ENCODE measurements at regions not wholly inside any gene's neighbourhood (a gene's known extent, or its start where the extent isn't known, plus 50 kb on each side); places are given as distances from the start of the nearest gene placed in this dataset.

DNA sequence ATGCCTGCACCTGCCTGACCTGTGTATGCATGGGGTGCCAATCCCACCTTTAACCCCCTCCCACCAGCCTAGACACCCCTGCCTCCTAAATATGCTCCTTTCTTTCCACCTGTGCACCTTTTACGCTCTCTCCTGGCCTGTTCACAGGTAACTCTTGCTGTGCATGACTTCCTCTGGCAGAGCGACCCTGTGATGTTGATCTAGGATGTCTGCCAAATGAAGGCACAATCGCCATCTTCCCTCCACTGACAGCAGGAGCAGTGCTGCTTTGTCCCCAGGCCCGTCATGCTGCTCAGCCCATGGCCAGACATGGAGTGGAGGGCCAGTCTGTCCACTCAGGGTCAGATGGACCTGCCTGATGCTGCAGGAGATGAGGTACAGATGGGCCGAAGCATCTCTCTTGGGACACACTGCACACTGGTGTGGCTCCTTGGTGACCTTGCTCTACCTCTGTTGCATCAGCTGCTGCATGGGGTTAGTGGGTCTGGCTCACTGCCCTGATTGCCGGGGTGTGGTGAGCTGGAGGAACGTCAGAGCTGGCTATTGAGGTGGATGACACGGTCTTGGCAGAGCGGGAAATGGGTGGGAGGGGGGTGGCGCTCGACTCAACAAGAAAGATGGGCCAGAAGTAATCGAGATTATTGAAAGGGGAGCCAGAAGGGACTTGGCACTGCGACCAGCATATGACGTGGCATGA is 101.7 kb upstream of the PITX1 start:
- POLR2A ChIA-PET = no interaction called here
- TF ChIP-seq CTBP1 (IDR thresholded peaks at IDR 0.05; ENCODE audit: borderline replicate concordance) = no peak
- no peak for TF ChIP-seq ELF4 (IDR thresholded peaks at IDR 0.05)
- TF ChIP-seq SP1 (IDR thresholded peaks at IDR 0.05) = no peak
- TF ChIP-seq FOXK2 (IDR thresholded peaks at IDR 0.05) = no peak
- no peak for TF ChIP-seq BHLHE40 (IDR thresholded peaks at IDR 0.05; ENCODE audit: borderline replicate concordance)
- CTCF ChIA-PET = no interaction called here
- DNase-seq (ENCODE audit: extremely low spot score) = no peak

DNA sequence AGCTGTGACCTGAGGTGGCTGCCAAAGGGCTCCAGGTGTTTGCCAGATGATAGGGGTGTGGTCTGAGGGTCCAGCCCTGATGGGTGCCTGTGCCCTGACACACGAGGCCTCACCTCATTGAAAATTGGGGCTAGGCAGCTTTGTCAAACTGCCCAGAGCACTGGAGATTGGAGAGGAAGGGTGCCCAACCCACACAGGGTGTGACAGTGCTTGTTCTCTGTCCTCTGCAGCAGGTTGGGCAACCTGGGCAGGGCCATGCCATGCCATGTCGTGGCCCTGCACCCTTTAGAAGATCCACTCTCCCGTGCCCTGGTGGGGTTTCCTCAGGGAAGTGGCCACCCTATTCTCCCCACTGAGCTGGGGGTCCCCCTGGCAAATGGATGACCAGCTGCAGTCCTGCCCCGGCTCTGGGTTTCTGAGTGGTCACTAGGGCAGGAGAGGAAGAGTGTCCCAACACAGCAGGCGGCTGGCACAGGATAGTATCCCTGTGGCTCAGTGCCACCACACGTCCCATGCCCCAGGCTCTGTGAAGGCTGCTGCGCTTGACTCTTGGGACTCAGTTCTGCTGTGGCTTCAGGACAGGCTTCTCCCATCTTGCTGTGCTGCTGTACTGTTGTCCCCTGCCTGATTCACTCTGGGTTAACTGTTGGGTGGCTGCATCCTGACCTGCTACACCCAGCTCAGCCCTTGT is 100.8 kb upstream of the PITX1 start:
- ChIA-PET CTCF (no interaction called here), POLR2A (no interaction called here)
- no peak for DNase-seq (ENCODE audit: extremely low spot score)
- TF ChIP-seq NFRKB (IDR thresholded peaks at IDR 0.05) (no peak), SUZ12 (IDR thresholded peaks at IDR 0.05) (no peak), FOXM1 (IDR thresholded peaks at IDR 0.05; ENCODE audit: borderline replicate concordance) (no peak), LEF1 (IDR thresholded peaks at IDR 0.05; ENCODE audit: borderline replicate concordance) (no peak), FOXK2 (IDR thresholded peaks at IDR 0.05) (no peak), L3MBTL2 (conservative IDR thresholded peaks at IDR 0.05) (no peak)

DNA sequence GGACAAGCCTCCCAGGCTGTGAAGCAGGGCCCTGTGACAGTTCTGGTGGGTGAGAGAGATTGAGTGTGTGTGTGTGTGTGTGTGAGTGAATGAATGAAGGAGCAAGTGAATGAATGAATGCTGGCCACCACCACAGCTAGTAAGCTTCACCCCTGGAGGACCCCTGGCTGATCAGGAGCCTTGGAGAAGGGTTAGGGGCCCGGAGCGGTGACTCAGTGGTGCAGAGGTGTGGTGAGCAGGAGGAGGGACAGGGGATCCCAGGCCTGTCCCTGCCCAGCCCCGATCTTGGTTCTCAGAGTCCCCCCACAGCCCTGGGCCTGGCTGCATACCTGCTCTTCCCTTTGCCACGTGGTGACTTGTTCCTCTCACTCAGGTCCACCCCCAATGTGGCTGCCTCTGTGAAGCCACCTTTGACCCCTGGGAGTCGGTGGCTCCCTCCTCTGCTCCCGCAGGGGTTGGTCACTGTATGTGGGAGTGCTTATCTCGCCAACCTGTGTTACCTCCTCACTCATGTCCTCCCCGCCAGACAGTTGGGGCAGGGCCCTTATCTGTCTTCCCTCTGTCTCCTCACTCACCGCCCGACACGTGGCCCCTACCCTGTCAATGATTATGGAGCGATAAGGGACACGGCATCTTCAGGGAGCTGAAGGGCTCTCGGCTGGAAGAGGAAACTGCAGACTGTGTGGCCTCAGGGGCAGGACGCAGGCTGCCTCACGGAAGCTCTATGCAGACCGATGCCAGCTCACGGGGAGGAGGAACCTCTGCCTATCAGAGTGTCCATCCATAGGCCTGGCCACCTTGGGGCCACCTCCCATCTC is 99.9 kb upstream of the PITX1 start:
- CTCF ChIA-PET = no interaction called here
- DNase-seq (ENCODE audit: extremely low spot score) = no peak
- TF ChIP-seq, protein P1, sequence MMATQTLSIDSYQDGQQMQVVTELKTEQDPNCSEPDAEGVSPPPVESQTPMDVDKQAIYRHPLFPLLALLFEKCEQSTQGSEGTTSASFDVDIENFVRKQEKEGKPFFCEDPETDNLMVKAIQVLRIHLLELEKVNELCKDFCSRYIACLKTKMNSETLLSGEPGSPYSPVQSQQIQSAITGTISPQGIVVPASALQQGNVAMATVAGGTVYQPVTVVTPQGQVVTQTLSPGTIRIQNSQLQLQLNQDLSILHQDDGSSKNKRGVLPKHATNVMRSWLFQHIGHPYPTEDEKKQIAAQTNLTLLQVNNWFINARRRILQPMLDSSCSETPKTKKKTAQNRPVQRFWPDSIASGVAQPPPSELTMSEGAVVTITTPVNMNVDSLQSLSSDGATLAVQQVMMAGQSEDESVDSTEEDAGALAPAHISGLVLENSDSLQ (IDR thresholded peaks at IDR 0.05) = no peak
- TF ChIP-seq ARNT (IDR thresholded peaks at IDR 0.05) (no peak), LEF1 (IDR thresholded peaks at IDR 0.05; ENCODE audit: borderline replicate concordance) (no peak), ELF4 (IDR thresholded peaks at IDR 0.05) (no peak), FOXM1 (IDR thresholded peaks at IDR 0.05; ENCODE audit: borderline replicate concordance) (no peak)
- POLR2A ChIA-PET = no interaction called here

DNA sequence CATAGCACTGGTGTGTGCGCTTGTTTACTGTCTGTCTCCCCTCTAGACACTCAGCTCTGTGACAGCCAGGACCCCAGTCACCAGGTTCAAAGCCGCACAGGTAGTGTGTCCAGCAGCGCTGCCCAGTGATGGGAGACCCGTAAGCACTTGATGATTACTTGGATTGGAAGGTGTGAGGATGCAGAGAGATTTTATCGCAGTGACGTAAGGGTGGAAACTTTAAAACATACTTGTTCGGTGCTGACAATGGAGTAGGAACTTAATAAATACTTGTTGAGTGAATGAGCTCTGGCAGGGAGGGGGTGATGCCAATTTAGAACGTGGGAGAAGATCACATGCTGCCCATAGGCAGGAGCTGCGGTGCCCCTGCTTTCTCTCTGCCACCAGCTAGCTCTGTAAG is 99.2 kb upstream of the PITX1 start:
- TF ChIP-seq LEF1 (IDR thresholded peaks at IDR 0.05; ENCODE audit: borderline replicate concordance) (no peak), ELF4 (IDR thresholded peaks at IDR 0.05) (no peak), BHLHE40 (IDR thresholded peaks at IDR 0.05; ENCODE audit: borderline replicate concordance) (no peak), TARDBP (IDR thresholded peaks at IDR 0.05) (no peak), ARNT (IDR thresholded peaks at IDR 0.05) (no peak), SP1 (IDR thresholded peaks at IDR 0.05) (no peak), FOXK2 (IDR thresholded peaks at IDR 0.05) (no peak), NFRKB (IDR thresholded peaks at IDR 0.05) (no peak), FOXA1 (IDR thresholded peaks at IDR 0.05) (no peak), FOXM1 (IDR thresholded peaks at IDR 0.05; ENCODE audit: borderline replicate concordance) (no peak)
- TF ChIP-seq, protein P1 (IDR thresholded peaks at IDR 0.05) = no peak
- ChIA-PET CTCF (no interaction called here), POLR2A (no interaction called here)
- DNase-seq (ENCODE audit: extremely low spot score) = no peak

DNA sequence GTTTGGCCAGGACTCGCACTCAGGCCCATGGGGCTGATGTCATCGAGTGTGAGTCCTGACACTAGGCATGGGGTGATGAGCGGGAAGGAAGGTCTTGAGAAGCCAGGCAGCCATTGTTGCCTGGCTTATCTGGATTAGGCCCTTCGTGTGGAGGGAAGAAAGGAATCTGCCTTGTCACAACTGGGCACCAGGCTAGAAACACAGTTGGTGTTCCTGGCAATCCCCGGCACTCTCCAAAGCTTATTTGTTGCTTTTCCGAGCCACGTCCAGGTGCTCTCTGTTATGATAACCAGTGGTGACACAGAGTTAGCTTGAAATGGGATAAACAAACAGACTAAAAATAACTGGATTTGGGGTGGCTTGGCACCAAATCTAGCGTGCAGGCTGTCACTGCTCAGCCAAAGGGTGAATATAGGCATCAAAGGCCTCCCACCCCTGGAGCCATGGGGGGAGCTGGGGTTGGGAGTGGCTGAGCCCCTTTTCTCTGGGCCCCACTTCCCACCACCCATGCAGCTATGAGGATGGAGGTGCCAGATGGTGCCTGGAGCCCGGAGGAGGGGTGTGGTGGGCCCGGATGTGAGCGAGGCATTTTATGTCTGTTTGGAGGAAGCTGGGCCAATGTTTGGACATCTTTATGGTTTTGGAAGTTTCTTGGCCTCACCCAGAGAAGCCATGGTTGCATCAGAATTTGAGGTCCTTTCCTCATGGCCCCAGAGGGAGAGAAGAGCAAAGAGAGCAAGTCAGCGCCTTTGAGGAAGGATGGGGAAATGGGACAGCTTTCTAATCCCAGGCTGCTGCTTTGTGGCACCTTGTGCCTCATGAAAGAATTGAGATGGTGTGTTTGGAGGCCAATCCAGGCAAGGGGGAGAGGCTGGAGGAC is 98.0 kb upstream of the PITX1 start:
- POLR2A ChIA-PET = no interaction called here
- no peak for DNase-seq (ENCODE audit: extremely low spot score)
- CTCF ChIA-PET = no interaction called here
- TF ChIP-seq L3MBTL2 (conservative IDR thresholded peaks at IDR 0.05) (no peak), NFRKB (IDR thresholded peaks at IDR 0.05) (no peak), FOXA1 (IDR thresholded peaks at IDR 0.05) (no peak), SUZ12 (IDR thresholded peaks at IDR 0.05) (no peak), HDGF (IDR thresholded peaks at IDR 0.05; ENCODE audit: borderline replicate concordance) (no peak), ZNF384 (IDR thresholded peaks at IDR 0.05) (no peak), CTBP1 (IDR thresholded peaks at IDR 0.05; ENCODE audit: borderline replicate concordance) (no peak), ARNT (IDR thresholded peaks at IDR 0.05) (no peak), FOXM1 (IDR thresholded peaks at IDR 0.05; ENCODE audit: borderline replicate concordance) (no peak), ELF4 (IDR thresholded peaks at IDR 0.05) (no peak), BHLHE40 (IDR thresholded peaks at IDR 0.05; ENCODE audit: borderline replicate concordance) (no peak)

Measured in HEK293T (cell line).